AG04450 (cell line): ENCODE measurements at regions not wholly inside any gene's neighbourhood (a gene's known extent, or its start where the extent isn't known, plus 50 kb on each side); places are given as distances from the start of the nearest gene placed in this dataset.
"Not testable (repeated sequence)": the region's sequence is repeated elsewhere in the genome, so short reads cannot be mapped to it uniquely, and the experiment has no call there.

Source experiments
- CTCF ChIA-PET: fragments of 300-600, 350-600 bp; formaldehyde crosslinking; extraction: SDS; loops from one replicate; lab custom pipeline; 2022; ENCODE audit warnings: antibody characterized with exemption, inconsistent platforms; lab: Charles Lee
- POLR2A ChIA-PET: fragments of 350-600 bp; formaldehyde crosslinking; extraction: SDS; loops from one replicate; lab custom pipeline; 2021; ENCODE audit warnings: antibody characterized with exemption, inconsistent platforms; lab: Yijun Ruan, JAX
- DNase-seq: peaks from one replicate; pipeline ENCODE4 v3.0.0-alpha.2; 2011; ENCODE audit warnings: low read depth, low spot score
- H3K27ac ChIP-seq: one replicate; pipeline ENCODE4 v1.5.1; 2012; ENCODE audit warnings: low read depth, low read length, control low read depth
- H3K27me3 ChIP-seq: one replicate; pipeline ENCODE4 v1.6.0; 2012; ENCODE audit warnings: low read length; ENCODE audit not compliant: control insufficient read depth, insufficient read depth
- H3K4me3 ChIP-seq: 2 replicates; pipeline ENCODE4 v1.5.1; 2011; ENCODE audit warnings: mild to moderate bottlenecking, low read depth, low read length, control low read depth
- H3K9me3 ChIP-seq: 2 replicates; pipeline ENCODE4 v1.5.1; 2012; ENCODE audit warnings: low read length; ENCODE audit not compliant: control insufficient read depth, insufficient read depth
- TF ChIP-seq, protein P1 (sequence below): IDR thresholded peaks from 2 replicates; pipeline ENCODE4 v1.5.1; 2011; ENCODE audit warnings: low read depth, low read length, control low read depth, inconsistent platforms

DNA sequence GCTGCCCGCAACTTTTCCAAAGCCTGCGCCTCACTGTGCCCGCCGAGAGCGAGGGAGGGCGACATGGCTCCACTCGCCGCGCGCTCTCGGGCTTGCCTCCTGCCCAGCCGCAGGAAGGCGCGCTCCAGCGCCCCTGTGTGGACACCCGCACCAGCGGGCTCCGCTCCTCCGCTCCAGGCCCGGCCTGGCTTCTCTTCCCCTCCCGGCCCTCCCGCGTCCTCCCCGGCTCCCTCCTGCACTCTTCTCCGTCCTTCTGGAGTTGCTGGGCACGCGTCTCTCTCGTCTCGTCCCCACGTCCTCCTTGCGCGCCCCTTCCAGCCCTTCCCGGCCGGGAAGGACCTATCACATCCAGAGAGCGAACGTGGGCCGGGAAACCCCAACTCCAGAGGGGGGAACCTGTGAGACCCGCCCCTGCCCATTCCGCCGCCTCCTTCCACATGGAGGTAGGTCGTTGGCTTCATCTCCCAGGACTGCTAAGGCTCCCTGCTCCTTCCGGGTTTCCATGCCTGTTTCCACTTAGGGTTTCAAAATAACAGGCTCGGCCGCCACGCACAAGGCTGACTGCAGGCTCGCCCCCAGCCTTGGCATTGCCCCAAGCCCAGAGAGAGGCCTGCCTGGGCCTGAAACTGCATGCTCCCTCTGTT lies 175.4 kb downstream of the ATP6V0E2 start:
- H3K4me3 ChIP-seq, H3K27ac ChIP-seq, CTCF ChIA-PET, H3K27me3 ChIP-seq, H3K9me3 ChIP-seq, DNase-seq, POLR2A ChIA-PET: not testable (repeated sequence)

DNA sequence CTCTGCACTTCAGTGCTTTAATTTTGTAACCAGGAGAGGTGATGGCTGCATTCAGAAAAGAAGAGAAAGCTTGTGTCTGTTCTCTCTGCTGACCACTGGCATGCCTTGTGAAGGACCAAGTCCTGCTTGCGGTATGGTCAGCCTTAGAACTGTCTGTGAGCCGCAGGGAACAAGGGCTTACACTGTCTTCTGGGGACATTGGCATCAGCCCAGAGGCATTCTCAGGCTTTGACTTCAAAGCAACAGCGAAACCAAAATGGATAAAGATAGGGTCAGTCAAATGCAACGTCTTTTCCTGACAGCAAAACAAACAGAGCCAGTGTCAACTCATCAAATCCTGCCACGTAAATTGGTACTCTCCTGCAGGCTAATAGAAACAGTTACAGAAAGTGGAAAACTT lies 179.6 kb downstream of the ATP6V0E2 start:
- H3K9me3 ChIP-seq, CTCF ChIA-PET, POLR2A ChIA-PET, H3K27ac ChIP-seq, DNase-seq, H3K27me3 ChIP-seq, H3K4me3 ChIP-seq: not testable (repeated sequence)

GRCh38 chr7:150054242-150054641 lies 180.5 kb downstream of the ATP6V0E2 start:
- H3K27ac ChIP-seq, H3K9me3 ChIP-seq, H3K27me3 ChIP-seq, CTCF ChIA-PET, POLR2A ChIA-PET, DNase-seq, H3K4me3 ChIP-seq: not testable (repeated sequence)

DNA sequence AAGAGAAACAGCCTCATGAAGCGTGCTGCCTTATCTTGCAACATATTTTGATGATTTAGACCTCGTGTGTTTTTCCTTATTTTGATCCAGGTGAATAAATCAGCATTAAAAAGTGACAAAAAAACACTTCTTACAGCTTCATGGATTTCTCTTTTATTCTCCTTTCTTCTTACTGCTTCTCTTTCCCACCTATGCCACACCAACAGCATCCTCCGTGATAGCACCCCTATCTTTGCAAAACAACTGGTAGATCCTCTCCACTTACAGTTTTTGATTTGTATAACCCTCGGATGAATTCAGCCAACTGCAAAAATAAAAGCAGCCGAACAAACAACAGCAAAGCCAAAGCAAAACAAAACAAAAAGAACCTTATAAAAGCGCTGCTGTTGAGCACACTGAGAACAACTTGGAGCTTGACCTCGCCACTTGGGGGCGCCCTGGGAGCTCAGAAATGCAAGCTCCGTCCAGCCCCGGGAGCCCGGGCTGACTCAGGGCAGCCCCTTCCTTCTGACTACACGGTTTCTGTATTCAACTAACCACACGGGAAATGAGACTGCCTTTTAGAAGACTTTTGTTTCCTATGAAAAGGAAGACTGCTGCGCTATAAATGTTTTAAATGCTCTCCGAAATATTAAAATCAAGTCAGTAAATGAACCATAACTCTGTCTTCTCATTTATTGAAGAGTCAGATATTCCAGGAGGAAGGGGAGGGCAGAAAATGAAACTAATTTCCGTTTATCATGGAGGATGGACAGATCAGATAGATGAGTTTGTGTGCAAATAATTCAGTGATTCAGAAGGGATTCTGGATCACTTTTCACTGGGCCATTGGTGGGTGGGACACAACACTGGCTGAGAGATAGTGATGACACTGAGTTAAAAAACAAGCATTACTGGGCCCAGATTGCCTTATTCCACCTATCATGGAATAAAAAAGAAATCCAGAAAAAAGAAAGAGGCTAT lies 186.8 kb downstream of the ATP6V0E2 start:
- POLR2A ChIA-PET, H3K9me3 ChIP-seq: not testable (repeated sequence)

GRCh38 chr7:150063195-150063594 lies 189.4 kb downstream of the ATP6V0E2 start:
- POLR2A ChIA-PET, H3K27ac ChIP-seq, H3K4me3 ChIP-seq, DNase-seq, H3K9me3 ChIP-seq, H3K27me3 ChIP-seq, CTCF ChIA-PET: not testable (repeated sequence)

More for the DNA sequence above, 186.8 kb downstream of the ATP6V0E2 start:
- DNase-seq, CTCF ChIA-PET, H3K27me3 ChIP-seq, H3K27ac ChIP-seq, H3K4me3 ChIP-seq: not testable (repeated sequence)
- TF ChIP-seq, protein P1, sequence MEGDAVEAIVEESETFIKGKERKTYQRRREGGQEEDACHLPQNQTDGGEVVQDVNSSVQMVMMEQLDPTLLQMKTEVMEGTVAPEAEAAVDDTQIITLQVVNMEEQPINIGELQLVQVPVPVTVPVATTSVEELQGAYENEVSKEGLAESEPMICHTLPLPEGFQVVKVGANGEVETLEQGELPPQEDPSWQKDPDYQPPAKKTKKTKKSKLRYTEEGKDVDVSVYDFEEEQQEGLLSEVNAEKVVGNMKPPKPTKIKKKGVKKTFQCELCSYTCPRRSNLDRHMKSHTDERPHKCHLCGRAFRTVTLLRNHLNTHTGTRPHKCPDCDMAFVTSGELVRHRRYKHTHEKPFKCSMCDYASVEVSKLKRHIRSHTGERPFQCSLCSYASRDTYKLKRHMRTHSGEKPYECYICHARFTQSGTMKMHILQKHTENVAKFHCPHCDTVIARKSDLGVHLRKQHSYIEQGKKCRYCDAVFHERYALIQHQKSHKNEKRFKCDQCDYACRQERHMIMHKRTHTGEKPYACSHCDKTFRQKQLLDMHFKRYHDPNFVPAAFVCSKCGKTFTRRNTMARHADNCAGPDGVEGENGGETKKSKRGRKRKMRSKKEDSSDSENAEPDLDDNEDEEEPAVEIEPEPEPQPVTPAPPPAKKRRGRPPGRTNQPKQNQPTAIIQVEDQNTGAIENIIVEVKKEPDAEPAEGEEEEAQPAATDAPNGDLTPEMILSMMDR = peak; percentile 15; the same call in 1 of the 2 replicates

- H3K27me3 ChIP-seq, H3K4me3 ChIP-seq, DNase-seq, POLR2A ChIA-PET, H3K9me3 ChIP-seq, CTCF ChIA-PET, H3K27ac ChIP-seq: not testable (repeated sequence)
Observed at GRCh38 chr7:150069555-150070313, 196.0 kb downstream of the ATP6V0E2 start.

GRCh38 chr7:150077543-150077942 lies 203.8 kb downstream of the ATP6V0E2 start:
- POLR2A ChIA-PET, CTCF ChIA-PET, H3K27me3 ChIP-seq, DNase-seq, H3K27ac ChIP-seq, H3K9me3 ChIP-seq, H3K4me3 ChIP-seq: not testable (repeated sequence)

- H3K4me3 ChIP-seq, H3K27ac ChIP-seq, CTCF ChIA-PET, DNase-seq, H3K9me3 ChIP-seq, POLR2A ChIA-PET, H3K27me3 ChIP-seq: not testable (repeated sequence)
Observed at GRCh38 chr7:150081865-150082264, 208.1 kb downstream of the ATP6V0E2 start.

DNA sequence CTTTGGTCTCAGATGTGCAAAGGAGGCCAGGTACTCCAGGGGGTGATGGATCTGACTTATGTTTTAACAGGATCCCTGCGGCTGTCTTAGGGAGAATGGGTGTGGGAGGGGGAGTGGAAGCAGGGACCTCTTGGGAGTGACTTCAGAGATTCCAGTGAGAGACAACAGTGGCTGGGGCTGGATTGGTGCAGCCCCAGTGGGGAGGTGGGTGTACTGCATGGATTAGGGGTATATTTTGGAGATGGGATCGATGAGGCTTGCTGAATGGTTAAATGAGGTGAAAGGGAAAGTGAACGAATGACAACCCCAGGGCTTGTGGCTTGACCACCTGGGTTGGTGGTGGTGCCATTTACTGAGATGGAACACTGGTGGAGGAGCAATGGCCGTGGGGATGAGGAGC lies 211.0 kb downstream of the ATP6V0E2 start:
- H3K9me3 ChIP-seq, H3K4me3 ChIP-seq, DNase-seq, CTCF ChIA-PET, H3K27me3 ChIP-seq, POLR2A ChIA-PET, H3K27ac ChIP-seq: not testable (repeated sequence)

DNA sequence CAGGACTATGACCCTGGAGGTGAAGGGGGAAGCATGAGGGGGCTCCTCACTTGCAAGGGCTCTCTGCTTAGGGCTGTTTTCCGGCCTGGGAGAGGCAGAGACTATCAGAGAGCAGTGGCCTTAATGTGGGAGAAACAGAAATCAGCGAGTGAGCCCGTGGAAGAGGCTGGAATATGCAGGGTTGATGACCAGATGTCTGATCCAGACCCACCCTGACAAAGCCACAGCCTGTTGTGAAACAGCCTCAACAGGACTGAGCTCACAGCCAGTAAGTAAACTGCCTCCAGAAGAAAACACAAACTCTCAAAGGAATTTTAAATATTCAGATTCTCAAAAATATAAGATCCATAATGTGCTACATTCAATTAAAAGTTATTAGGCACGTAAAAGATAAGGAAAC lies 213.7 kb downstream of the ATP6V0E2 start:
- H3K4me3 ChIP-seq, DNase-seq, H3K9me3 ChIP-seq, H3K27me3 ChIP-seq, H3K27ac ChIP-seq, POLR2A ChIA-PET, CTCF ChIA-PET: not testable (repeated sequence)
